Ishikawa (cell line): ENCODE measurements at regions not wholly inside any gene's neighbourhood (a gene's known extent, or its start where the extent isn't known, plus 50 kb on each side); places are given as distances from the start of the nearest gene placed in this dataset.

Source experiments
- CEBPB ChIP-seq: IDR thresholded peaks from 2 replicates; pipeline ENCODE4 v1.6.1; 2012
- CREB1 ChIP-seq: IDR thresholded peaks from 2 replicates; pipeline ENCODE4 v1.6.1; 2012; ENCODE audit warnings: low read depth
- EP300 ChIP-seq: IDR thresholded peaks from 2 replicates; pipeline ENCODE4 v1.6.1; 2012; ENCODE audit warnings: borderline replicate concordance
- FOXM1 ChIP-seq: IDR thresholded peaks from 2 replicates; pipeline ENCODE4 v1.6.1; 2012; ENCODE audit warnings: low read depth, borderline replicate concordance
- NFIC ChIP-seq: IDR thresholded peaks from 2 replicates; pipeline ENCODE4 v1.6.1; 2012
- RAD21 ChIP-seq: IDR thresholded peaks from 2 replicates; pipeline ENCODE4 v1.6.1; 2012; ENCODE audit warnings: low read depth
- TAF1 ChIP-seq: IDR thresholded peaks from 2 replicates; pipeline ENCODE4 v1.6.1; 2012; ENCODE audit warnings: low read depth, mild to moderate bottlenecking
- TCF12 ChIP-seq: IDR thresholded peaks from 2 replicates; pipeline ENCODE4 v1.6.1; 2012; ENCODE audit warnings: low read depth
- TEAD4 ChIP-seq: IDR thresholded peaks from 2 replicates; pipeline ENCODE4 v1.6.1; 2012
- YY1 ChIP-seq: IDR thresholded peaks from 2 replicates; pipeline ENCODE4 v1.6.1; 2012; ENCODE audit warnings: low read depth
- ZBTB7A ChIP-seq: IDR thresholded peaks from 2 replicates; pipeline ENCODE4 v1.6.1; 2012; ENCODE audit warnings: low read depth
- TF ChIP-seq, protein P1 (sequence below): IDR thresholded peaks from 2 replicates; pipeline ENCODE4 v1.6.1; 2012; ENCODE audit warnings: low read depth, mild to moderate bottlenecking
- TF ChIP-seq, protein P2 (sequence below): IDR thresholded peaks from 2 replicates; pipeline ENCODE4 v1.6.1; 2012
- TF ChIP-seq, protein P3 (sequence below): IDR thresholded peaks from 2 replicates; pipeline ENCODE4 v1.6.1; 2012

- no peak for TF ChIP-seq FOXM1
- no peak for TF ChIP-seq CREB1
- TF ChIP-seq, protein P1, sequence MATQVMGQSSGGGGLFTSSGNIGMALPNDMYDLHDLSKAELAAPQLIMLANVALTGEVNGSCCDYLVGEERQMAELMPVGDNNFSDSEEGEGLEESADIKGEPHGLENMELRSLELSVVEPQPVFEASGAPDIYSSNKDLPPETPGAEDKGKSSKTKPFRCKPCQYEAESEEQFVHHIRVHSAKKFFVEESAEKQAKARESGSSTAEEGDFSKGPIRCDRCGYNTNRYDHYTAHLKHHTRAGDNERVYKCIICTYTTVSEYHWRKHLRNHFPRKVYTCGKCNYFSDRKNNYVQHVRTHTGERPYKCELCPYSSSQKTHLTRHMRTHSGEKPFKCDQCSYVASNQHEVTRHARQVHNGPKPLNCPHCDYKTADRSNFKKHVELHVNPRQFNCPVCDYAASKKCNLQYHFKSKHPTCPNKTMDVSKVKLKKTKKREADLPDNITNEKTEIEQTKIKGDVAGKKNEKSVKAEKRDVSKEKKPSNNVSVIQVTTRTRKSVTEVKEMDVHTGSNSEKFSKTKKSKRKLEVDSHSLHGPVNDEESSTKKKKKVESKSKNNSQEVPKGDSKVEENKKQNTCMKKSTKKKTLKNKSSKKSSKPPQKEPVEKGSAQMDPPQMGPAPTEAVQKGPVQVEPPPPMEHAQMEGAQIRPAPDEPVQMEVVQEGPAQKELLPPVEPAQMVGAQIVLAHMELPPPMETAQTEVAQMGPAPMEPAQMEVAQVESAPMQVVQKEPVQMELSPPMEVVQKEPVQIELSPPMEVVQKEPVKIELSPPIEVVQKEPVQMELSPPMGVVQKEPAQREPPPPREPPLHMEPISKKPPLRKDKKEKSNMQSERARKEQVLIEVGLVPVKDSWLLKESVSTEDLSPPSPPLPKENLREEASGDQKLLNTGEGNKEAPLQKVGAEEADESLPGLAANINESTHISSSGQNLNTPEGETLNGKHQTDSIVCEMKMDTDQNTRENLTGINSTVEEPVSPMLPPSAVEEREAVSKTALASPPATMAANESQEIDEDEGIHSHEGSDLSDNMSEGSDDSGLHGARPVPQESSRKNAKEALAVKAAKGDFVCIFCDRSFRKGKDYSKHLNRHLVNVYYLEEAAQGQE, result no peak
- no peak for TF ChIP-seq RAD21
- no peak for TF ChIP-seq EP300
- no peak for TF ChIP-seq YY1
- TF ChIP-seq CEBPB, result no peak
- no peak for TF ChIP-seq ZBTB7A
- TF ChIP-seq TAF1, result no peak
- TF ChIP-seq NFIC, result no peak
- TF ChIP-seq, protein P2, sequence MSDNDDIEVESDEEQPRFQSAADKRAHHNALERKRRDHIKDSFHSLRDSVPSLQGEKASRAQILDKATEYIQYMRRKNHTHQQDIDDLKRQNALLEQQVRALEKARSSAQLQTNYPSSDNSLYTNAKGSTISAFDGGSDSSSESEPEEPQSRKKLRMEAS, result no peak
- no peak for TF ChIP-seq TCF12
- TF ChIP-seq, protein P3, sequence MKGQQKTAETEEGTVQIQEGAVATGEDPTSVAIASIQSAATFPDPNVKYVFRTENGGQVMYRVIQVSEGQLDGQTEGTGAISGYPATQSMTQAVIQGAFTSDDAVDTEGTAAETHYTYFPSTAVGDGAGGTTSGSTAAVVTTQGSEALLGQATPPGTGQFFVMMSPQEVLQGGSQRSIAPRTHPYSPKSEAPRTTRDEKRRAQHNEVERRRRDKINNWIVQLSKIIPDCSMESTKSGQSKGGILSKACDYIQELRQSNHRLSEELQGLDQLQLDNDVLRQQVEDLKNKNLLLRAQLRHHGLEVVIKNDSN, result no peak
- no peak for TF ChIP-seq TEAD4
Measured at GRCh38 chr3:73179601-73180000, 118.1 kb downstream of the EBLN2 start.
